Memory B cell (primary cell): ENCODE measurements at regions not wholly inside any gene's neighbourhood (a gene's known extent, or its start where the extent isn't known, plus 50 kb on each side); places are given as distances from the start of the nearest gene placed in this dataset.

ENCODE experiments used
- ATAC-seq: fragments of 150-1000 bp; cut with Tn5 transposase; 2 replicates; pipeline ENCODE4 v1.10.0; 2021; ENCODE audit warnings: low read depth, mild to moderate bottlenecking, moderate library complexity
- DNase-seq, 2 donors: peaks; one replicate each; pipeline ENCODE4 v3.0.0; 2022; ENCODE audit warnings: low spot score in 2 of 2
- H3K27ac Mint-ChIP-seq: one replicate; pipeline ENCODE4 v1.8.0; 2022; ENCODE audit warnings: mild to moderate bottlenecking, moderate library complexity, mixed read lengths
- H3K27me3 Mint-ChIP-seq: one replicate; pipeline ENCODE4 v1.8.0; 2022; ENCODE audit warnings: mixed read lengths
- H3K36me3 Mint-ChIP-seq: one replicate; pipeline ENCODE4 v1.8.0; 2022; ENCODE audit warnings: mild to moderate bottlenecking, mixed read lengths
- H3K4me1 Mint-ChIP-seq: one replicate; pipeline ENCODE4 v1.8.0; 2022; ENCODE audit warnings: mixed read lengths
- H3K4me3 Mint-ChIP-seq: one replicate; pipeline ENCODE4 v1.8.0; 2022; ENCODE audit warnings: mild to moderate bottlenecking, moderate library complexity, mixed read lengths
- H3K9me3 Mint-ChIP-seq: one replicate; pipeline ENCODE4 v1.8.0; 2022; ENCODE audit warnings: mixed read lengths

GRCh38 chr18:61281431-61281830 is 51.8 kb upstream of the CDH20 start:
- no peak overlapping the region for H3K4me3 Mint-ChIP-seq
- peaks cover 1% of the 10 kb centered on the region for H3K27me3 Mint-ChIP-seq
- peaks cover 5% of the 10 kb centered on the region for H3K9me3 Mint-ChIP-seq
- H3K4me1 Mint-ChIP-seq = no peaks in the 10 kb centered on the region
- ATAC-seq = no peak
- no peaks in the 10 kb centered on the region for H3K36me3 Mint-ChIP-seq
- no peak overlapping the region for H3K27ac Mint-ChIP-seq
- no peak for DNase-seq

DNA sequence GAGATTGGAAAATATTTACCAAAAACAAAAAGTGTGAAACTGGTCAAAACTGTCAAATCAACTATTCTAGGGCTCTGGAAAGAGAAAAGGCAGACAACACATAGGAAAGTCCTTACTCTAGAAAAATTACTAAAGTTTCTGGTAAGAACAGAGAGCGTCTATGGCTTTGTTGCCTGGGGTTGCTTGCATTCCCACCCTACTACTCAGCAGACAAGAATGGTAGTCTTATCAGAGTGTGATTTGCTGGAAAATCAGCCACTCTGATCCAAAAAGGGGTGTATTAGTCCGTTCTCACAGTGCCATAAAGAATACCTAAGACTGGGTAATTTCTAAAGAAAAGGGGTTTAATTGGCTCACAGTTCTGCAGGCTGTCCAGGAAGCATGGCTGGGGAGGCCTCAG is 50.3 kb upstream of the CDH20 start:
- no peak overlapping the region for H3K27ac Mint-ChIP-seq

More for the DNA sequence above, 50.3 kb upstream of the CDH20 start:
- no peak for DNase-seq
- no peak for ATAC-seq
- Mint-ChIP-seq H3K9me3 (peaks cover 5% of the 10 kb centered on the region), H3K36me3 (no peaks in the 10 kb centered on the region), H3K27me3 (peaks cover 1% of the 10 kb centered on the region), H3K4me3 (no peak overlapping the region), H3K4me1 (no peaks in the 10 kb centered on the region)
